HG02642 (cell line): ENCODE measurements at regions not wholly inside any gene's neighbourhood (a gene's known extent, or its start where the extent isn't known, plus 50 kb on each side); places are given as distances from the start of the nearest gene placed in this dataset.

Experiments
- ATAC-seq: cut with Tn5 transposase; IDR thresholded peaks from one replicate; pipeline ENCODE4 v1.9.1; 2021; ENCODE audit warnings: mild to moderate bottlenecking; ENCODE audit not compliant: unreplicated experiment, poor library complexity

GRCh38 chr2:196224756-196225155 lies 53.4 kb upstream of the STK17B start:
- ATAC-seq = no peak

GRCh38 chr2:196225213-196225612 lies 53.8 kb upstream of the STK17B start:
- no peak for ATAC-seq

GRCh38 chr2:196226058-196226706 lies 54.8 kb upstream of the STK17B start:
- ATAC-seq = no peak

- ATAC-seq = no peak
Measured at GRCh38 chr2:196226707-196227065, 55.3 kb upstream of the STK17B start.

GRCh38 chr2:196229013-196229412 lies 57.6 kb upstream of the STK17B start:
- ATAC-seq = no peak

GRCh38 chr2:196230061-196230854 lies 58.9 kb upstream of the STK17B start:
- no peak for ATAC-seq

GRCh38 chr2:196233021-196233804 lies 61.8 kb upstream of the STK17B start:
- ATAC-seq = peak; percentile 25

GRCh38 chr2:196233805-196234475 lies 62.6 kb upstream of the STK17B start:
- ATAC-seq = peak; percentile 86

GRCh38 chr2:196234672-196235071 lies 63.3 kb upstream of the STK17B start:
- ATAC-seq = peak; percentile 50

GRCh38 chr2:196238836-196239380 lies 67.5 kb upstream of the STK17B start:
- ATAC-seq = no peak

- peak; percentile 83 for ATAC-seq
Measured at GRCh38 chr2:196239622-196240587, 68.5 kb upstream of the STK17B start.

- no peak for ATAC-seq
Measured at GRCh38 chr2:196241175-196241574, 69.8 kb upstream of the STK17B start.

- ATAC-seq = peak; percentile 75
Measured at GRCh38 chr2:196242131-196242620, 70.8 kb upstream of the STK17B start.

- no peak for ATAC-seq
Measured at GRCh38 chr2:196244516-196244915, 73.1 kb upstream of the STK17B start.

- no peak for ATAC-seq
Measured at GRCh38 chr2:196244966-196245365, 73.6 kb upstream of the STK17B start.

- ATAC-seq = no peak
Measured at GRCh38 chr2:196245378-196246140, 74.2 kb upstream of the STK17B start.

GRCh38 chr2:196247114-196247975 lies 76.0 kb upstream of the STK17B start:
- no peak for ATAC-seq

GRCh38 chr2:196247976-196248280 lies 76.5 kb upstream of the STK17B start:
- ATAC-seq = no peak
